Testis (tissue), 2 donors: ENCODE measurements at regions not wholly inside any gene's neighbourhood (a gene's known extent, or its start where the extent isn't known, plus 50 kb on each side); places are given as distances from the start of the nearest gene placed in this dataset.

ENCODE experiments used
- POLR2A ChIP-seq: fragments of 450-650 bp; IDR thresholded peaks from one replicate; pipeline ENCODE4 v1.6.1; 2017; ENCODE audit warnings: antibody characterized with exemption, mild to moderate bottlenecking, moderate library complexity
- TF ChIP-seq, protein P1 (sequence below), 3 experiments: fragments of 450-650 bp in 2 of 3; fragments of 200-600 bp in 1 of 3; sonication (generic) in 1 of 3; IDR thresholded peaks; one replicate each; pipeline ENCODE4 v1.5.1; 2016 to 2019; ENCODE audit warnings: antibody characterized with exemption in 3 of 3, mild to moderate bottlenecking in 2 of 3, moderate library complexity in 1 of 3

GRCh38 chr5:174559141-174559540 lies 165.2 kb upstream of the MSX2 start:
- TF ChIP-seq, protein P1, sequence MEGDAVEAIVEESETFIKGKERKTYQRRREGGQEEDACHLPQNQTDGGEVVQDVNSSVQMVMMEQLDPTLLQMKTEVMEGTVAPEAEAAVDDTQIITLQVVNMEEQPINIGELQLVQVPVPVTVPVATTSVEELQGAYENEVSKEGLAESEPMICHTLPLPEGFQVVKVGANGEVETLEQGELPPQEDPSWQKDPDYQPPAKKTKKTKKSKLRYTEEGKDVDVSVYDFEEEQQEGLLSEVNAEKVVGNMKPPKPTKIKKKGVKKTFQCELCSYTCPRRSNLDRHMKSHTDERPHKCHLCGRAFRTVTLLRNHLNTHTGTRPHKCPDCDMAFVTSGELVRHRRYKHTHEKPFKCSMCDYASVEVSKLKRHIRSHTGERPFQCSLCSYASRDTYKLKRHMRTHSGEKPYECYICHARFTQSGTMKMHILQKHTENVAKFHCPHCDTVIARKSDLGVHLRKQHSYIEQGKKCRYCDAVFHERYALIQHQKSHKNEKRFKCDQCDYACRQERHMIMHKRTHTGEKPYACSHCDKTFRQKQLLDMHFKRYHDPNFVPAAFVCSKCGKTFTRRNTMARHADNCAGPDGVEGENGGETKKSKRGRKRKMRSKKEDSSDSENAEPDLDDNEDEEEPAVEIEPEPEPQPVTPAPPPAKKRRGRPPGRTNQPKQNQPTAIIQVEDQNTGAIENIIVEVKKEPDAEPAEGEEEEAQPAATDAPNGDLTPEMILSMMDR (IDR thresholded peaks at IDR 0.05), result no peak
- no peak for TF ChIP-seq POLR2A
